H9 (cell line): ENCODE measurements at regions not wholly inside any gene's neighbourhood (a gene's known extent, or its start where the extent isn't known, plus 50 kb on each side); places are given as distances from the start of the nearest gene placed in this dataset.

Experiments
- DNase-seq: peaks from one replicate; pipeline ENCODE4 v3.0.0-alpha.2; 2017
- H2AFZ ChIP-seq: one replicate; pipeline ENCODE4 v1.6.1; 2013; ENCODE audit warnings: mild to moderate bottlenecking, low read length, control low read depth, moderate library complexity
- H2AK5ac ChIP-seq: 2 replicates; pipeline ENCODE4 v1.6.1; 2013; ENCODE audit warnings: low read length, control low read depth, mixed read lengths; ENCODE audit not compliant: insufficient read length
- H2BK120ac ChIP-seq: one replicate; pipeline ENCODE4 v1.6.1; 2013; ENCODE audit warnings: low read depth, mild to moderate bottlenecking, low read length, control low read depth, inconsistent platforms; ENCODE audit not compliant: poor library complexity, severe bottlenecking
- H2BK12ac ChIP-seq: 2 replicates; pipeline ENCODE4 v1.6.1; 2013; ENCODE audit warnings: low read length, control low read depth, mixed read lengths, low read depth; ENCODE audit not compliant: insufficient read length
- H2BK15ac ChIP-seq: 2 replicates; pipeline ENCODE4 v1.6.1; 2013; ENCODE audit warnings: low read depth, low read length, control low read depth
- H2BK20ac ChIP-seq: one replicate; pipeline ENCODE4 v1.6.1; 2013; ENCODE audit warnings: low read depth, mild to moderate bottlenecking, low read length, control low read depth, inconsistent platforms; ENCODE audit not compliant: poor library complexity, severe bottlenecking
- H2BK5ac ChIP-seq: 2 replicates; pipeline ENCODE4 v1.6.1; 2013; ENCODE audit warnings: low read length, control low read depth, mixed read lengths; ENCODE audit not compliant: insufficient read length
- H3K14ac ChIP-seq: 2 replicates; pipeline ENCODE4 v1.6.1; 2013; ENCODE audit warnings: low read length, control low read depth; ENCODE audit not compliant: insufficient read depth
- H3K18ac ChIP-seq: 2 replicates; pipeline ENCODE4 v1.6.1; 2013; ENCODE audit warnings: low read depth, mild to moderate bottlenecking, mixed read lengths, low read length, control low read depth; ENCODE audit not compliant: insufficient read length
- H3K23ac ChIP-seq: 2 replicates; pipeline ENCODE4 v1.6.1; 2013; ENCODE audit warnings: low read length, control low read depth, mixed read lengths, low read depth; ENCODE audit not compliant: insufficient read length
- H3K23me2 ChIP-seq: 2 replicates; pipeline ENCODE4 v1.6.1; 2013; ENCODE audit warnings: low read depth, mild to moderate bottlenecking, mixed read lengths, low read length, control low read depth; ENCODE audit not compliant: insufficient read length, poor library complexity, severe bottlenecking
- H3K27ac ChIP-seq: 2 replicates; pipeline ENCODE4 v1.5.1; 2013; ENCODE audit warnings: low read length, control low read depth, mixed read lengths, low read depth; ENCODE audit not compliant: insufficient read length
- H3K27me3 ChIP-seq: 2 replicates; pipeline ENCODE4 v1.6.1; 2013; ENCODE audit warnings: low read length, control low read depth, inconsistent platforms; ENCODE audit not compliant: insufficient read depth
- H3K4ac ChIP-seq: 2 replicates; pipeline ENCODE4 v1.6.1; 2013; ENCODE audit warnings: low read depth, mild to moderate bottlenecking, control low read depth, inconsistent platforms, low read length, moderate library complexity
- H3K4me1 ChIP-seq: 2 replicates; pipeline ENCODE4 v1.6.1; 2013; ENCODE audit warnings: low read length, control low read depth, inconsistent platforms; ENCODE audit not compliant: insufficient read depth
- H3K4me2 ChIP-seq: 2 replicates; pipeline ENCODE4 v1.6.1; 2013; ENCODE audit warnings: low read length, control low read depth, mixed read lengths; ENCODE audit not compliant: insufficient read length, insufficient read depth
- H3K56ac ChIP-seq: 2 replicates; pipeline ENCODE4 v1.6.1; 2013; ENCODE audit warnings: low read depth, mild to moderate bottlenecking, mixed read lengths, low read length, control low read depth; ENCODE audit not compliant: insufficient read length
- H3K79me1 ChIP-seq: 2 replicates; pipeline ENCODE4 v1.6.1; 2013; ENCODE audit warnings: low read depth, mild to moderate bottlenecking, moderate library complexity, low read length, control low read depth, inconsistent platforms; ENCODE audit not compliant: insufficient read depth, poor library complexity, severe bottlenecking
- H3K79me2 ChIP-seq: 2 replicates; pipeline ENCODE4 v1.6.1; 2013; ENCODE audit warnings: low read length, control low read depth, inconsistent platforms; ENCODE audit not compliant: insufficient read depth
- H3K9ac ChIP-seq: 2 replicates; pipeline ENCODE4 v1.6.1; 2013; ENCODE audit warnings: low read length, control low read depth, mixed read lengths; ENCODE audit not compliant: insufficient read length; ENCODE audit errors: extremely low read depth
- H3K9me3 ChIP-seq: one replicate; pipeline ENCODE4 v1.6.1; 2013; ENCODE audit warnings: low read depth, low read length, inconsistent platforms; ENCODE audit not compliant: control insufficient read depth
- H3T11ph ChIP-seq: one replicate; pipeline ENCODE4 v1.6.1; 2013; ENCODE audit warnings: mild to moderate bottlenecking, low read length, control low read depth, inconsistent platforms
- H4K20me1 ChIP-seq: one replicate; pipeline ENCODE4 v1.6.1; 2013; ENCODE audit not compliant: control insufficient read depth, insufficient read length, insufficient read depth
- H4K5ac ChIP-seq: 2 replicates; pipeline ENCODE4 v1.6.1; 2013; ENCODE audit warnings: low read depth, mild to moderate bottlenecking, mixed read lengths, low read length, control low read depth; ENCODE audit not compliant: insufficient read length
- H4K8ac ChIP-seq: replicated peaks from 2 replicates; pipeline ENCODE4 v1.6.1; 2013; ENCODE audit warnings: low read length, control low read depth, mixed read lengths, low read depth; ENCODE audit not compliant: insufficient read length
- H4K91ac ChIP-seq: 2 replicates; pipeline ENCODE4 v1.6.1; 2013; ENCODE audit warnings: low read depth, mild to moderate bottlenecking, moderate library complexity, mixed read lengths, low read length, control low read depth; ENCODE audit not compliant: insufficient read length
- H3K27ac Mint-ChIP-seq, 3 experiments: 2 replicates in 2 of 3; 3 replicates in 1 of 3; pipeline ENCODE4 v1.8.0; 2020 to 2021; ENCODE audit warnings: mixed read lengths in 3 of 3, mild to moderate bottlenecking in 1 of 3, moderate library complexity in 1 of 3
- H3K27me3 Mint-ChIP-seq: 2 replicates; pipeline ENCODE4 v1.8.0; 2021; ENCODE audit warnings: low read depth, mild to moderate bottlenecking, moderate library complexity, mixed read lengths
- H3K36me3 Mint-ChIP-seq, 3 experiments: 2 replicates in 2 of 3; 3 replicates in 1 of 3; pipeline ENCODE4 v1.8.0; 2020 to 2021; ENCODE audit warnings: low read depth in 3 of 3, mixed read lengths in 3 of 3; ENCODE audit not compliant: insufficient read depth in 1 of 3
- H3K4me1 Mint-ChIP-seq, 2 experiments: 2 replicates each; pipeline ENCODE4 v1.8.0; 2020; ENCODE audit warnings: mixed read lengths in 2 of 2
- H3K4me3 Mint-ChIP-seq, 2 experiments: 2 replicates in 1 of 2; 3 replicates in 1 of 2; pipeline ENCODE4 v1.8.0; 2020 to 2021; ENCODE audit warnings: mild to moderate bottlenecking in 2 of 2, mixed read lengths in 2 of 2, moderate library complexity in 1 of 2
- H3K9me3 Mint-ChIP-seq, 2 experiments: 2 replicates in 1 of 2; 3 replicates in 1 of 2; pipeline ENCODE4 v1.8.0; 2020; ENCODE audit warnings: mild to moderate bottlenecking in 2 of 2, mixed read lengths in 2 of 2, moderate library complexity in 1 of 2
- CTCF ChIP-seq: fragments of 200-600 bp; sonication (generic); conservative IDR thresholded peaks from 3 replicates; pipeline ENCODE4 v1.8.0; 2021; ENCODE audit warnings: antibody characterized with exemption, mild to moderate bottlenecking
- WGBS: extraction: QIAGEN DNeasy Blood & Tissue Kit; methylation state at CpG from one replicate; pipeline ENCODE4 v1.1.7; 2013; ENCODE audit warnings: missing lambda C conversion rate, low lambda C conversion rate, mixed read lengths; ENCODE audit not compliant: insufficient read length; ENCODE audit errors: extremely low coverage; 5-methylcytosine and 5-hydroxymethylcytosine counted together

DNA sequence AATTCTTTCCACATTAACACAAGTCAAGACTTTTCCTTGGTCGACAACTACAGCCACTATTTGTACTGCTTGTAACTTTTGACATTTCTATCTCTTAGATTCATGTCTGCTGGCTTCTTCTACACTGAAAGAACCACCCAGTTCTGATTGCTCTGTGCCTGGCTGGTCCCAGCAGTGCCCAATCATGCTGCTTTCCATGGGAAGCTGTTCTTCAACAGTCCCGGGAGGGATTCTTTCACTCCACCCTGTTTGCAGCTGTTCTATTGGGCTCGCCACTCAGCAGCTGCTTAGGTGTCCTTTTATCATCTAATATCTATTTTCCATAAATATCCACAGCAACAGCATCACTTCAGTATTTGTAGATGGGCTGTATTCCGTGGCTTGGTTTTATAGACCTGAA is 471.1 kb upstream of the SMIM21 start:
- H4K91ac ChIP-seq: no peak overlapping the region
- no peak overlapping the region for H3T11ph ChIP-seq
- no peak overlapping the region for H3K4me2 ChIP-seq

More for the DNA sequence above, 471.1 kb upstream of the SMIM21 start:
- Histone ChIP-seq H3K9me3 (no peaks in the 10 kb centered on the region), H3K23ac (no peak overlapping the region), H2BK120ac (no peak overlapping the region), H3K27me3 (no peaks in the 10 kb centered on the region), H3K79me1 (no peaks in the 10 kb centered on the region), H4K8ac (no peak overlapping the region), H2AFZ (no peak overlapping the region), H2BK15ac (no peak overlapping the region), H2BK20ac (no peak overlapping the region), H3K14ac (no peak overlapping the region), H3K9ac (no peak overlapping the region), H3K18ac (no peak overlapping the region), H2AK5ac (no peak overlapping the region), H3K79me2 (no peaks in the 10 kb centered on the region), H3K23me2 (no peaks in the 10 kb centered on the region), H4K5ac (no peak overlapping the region), H3K4ac (no peak overlapping the region), H2BK12ac (no peak overlapping the region), H3K56ac (no peak overlapping the region), H2BK5ac (no peak overlapping the region), H3K27ac (no peak overlapping the region), H3K4me1 (peaks cover 2% of the 10 kb centered on the region; the same call in 1 of the 2 replicates), H4K20me1 (no peaks in the 10 kb centered on the region)
- Mint-ChIP-seq H3K27me3 (no peaks in the 10 kb centered on the region), H3K4me1 (peaks cover 14 to 15% of the 10 kb centered on the region in 2 experiments), H3K36me3 (no peaks in the 10 kb centered on the region; a peak in 1 of 7 replicates), H3K27ac (no peak overlapping the region), H3K9me3 (peaks cover 0 to 2% of the 10 kb centered on the region in 2 experiments; a peak in 3 of 5 replicates), H3K4me3 (no peak overlapping the region)
- DNase-seq: no peak
- WGBS: no CpG with 5 or more reads among the region's 4 CpGs
- TF ChIP-seq CTCF: no peak
